ENCODE measurements at regions not wholly inside any gene's neighbourhood (a gene's known extent, or its start where the extent isn't known, plus 50 kb on each side); places are given as distances from the start of the nearest gene placed in this dataset.
"Not testable (repeated sequence)": the region's sequence is repeated elsewhere in the genome, so short reads cannot be mapped to it uniquely, and the experiment has no call there.

GRCh38 chr22:48429446-48430020, 1398.1 kb downstream of the BRD1 start:
- no peak for DNase-seq

GRCh38 chr22:48428631-48429371, 1398.9 kb downstream of the BRD1 start:
- peak; percentile 84 for DNase-seq

- DNase-seq, result no peak
These were observed 1399.9 kb downstream of the BRD1 start for GRCh38 chr22:48427731-48428211.

- DNase-seq, result no peak
These were observed 1401.0 kb downstream of the BRD1 start for GRCh38 chr22:48426466-48427380.

GRCh38 chr22:48425641-48426040, 1402.0 kb downstream of the BRD1 start:
- no peak for DNase-seq

- DNase-seq, result no peak
These were observed 1402.6 kb downstream of the BRD1 start for GRCh38 chr22:48425091-48425506.

- no peak for DNase-seq
These were observed 1403.0 kb downstream of the BRD1 start for GRCh38 chr22:48424661-48425060.

- DNase-seq, result no peak
These were observed 1403.5 kb downstream of the BRD1 start for GRCh38 chr22:48424201-48424627.

GRCh38 chr22:48423481-48423911, 1404.2 kb downstream of the BRD1 start:
- DNase-seq, result peak; percentile 79

GRCh38 chr22:48422900-48423480, 1404.7 kb downstream of the BRD1 start:
- DNase-seq, result no peak

- no peak for DNase-seq
These were observed 1408.8 kb downstream of the BRD1 start for GRCh38 chr22:48418831-48419230.

- DNase-seq, result no peak
These were observed 1410.2 kb downstream of the BRD1 start for GRCh38 chr22:48417225-48418070.

GRCh38 chr22:48416396-48417224, 1411.1 kb downstream of the BRD1 start:
- peak; percentile 20 for DNase-seq

GRCh38 chr22:48415520-48415919, 1412.2 kb downstream of the BRD1 start:
- DNase-seq, result no peak

GRCh38 chr22:48414651-48415050, 1413.0 kb downstream of the BRD1 start:
- DNase-seq, result no peak

GRCh38 chr22:48412931-48413330, 1414.7 kb downstream of the BRD1 start:
- DNase-seq, result not testable (repeated sequence)

- no peak for DNase-seq
These were observed 1417.1 kb downstream of the BRD1 start for GRCh38 chr22:48410536-48410935.

- no peak for DNase-seq
These were observed 1420.3 kb downstream of the BRD1 start for GRCh38 chr22:48407256-48407955.

GRCh38 chr22:48406161-48406560, 1421.5 kb downstream of the BRD1 start:
- no peak for DNase-seq

- DNase-seq, result no peak
These were observed 1421.9 kb downstream of the BRD1 start for GRCh38 chr22:48405741-48406140.
